ENCODE measurements at regions not wholly inside any gene's neighbourhood (a gene's known extent, or its start where the extent isn't known, plus 50 kb on each side); places are given as distances from the start of the nearest gene placed in this dataset.

DNA sequence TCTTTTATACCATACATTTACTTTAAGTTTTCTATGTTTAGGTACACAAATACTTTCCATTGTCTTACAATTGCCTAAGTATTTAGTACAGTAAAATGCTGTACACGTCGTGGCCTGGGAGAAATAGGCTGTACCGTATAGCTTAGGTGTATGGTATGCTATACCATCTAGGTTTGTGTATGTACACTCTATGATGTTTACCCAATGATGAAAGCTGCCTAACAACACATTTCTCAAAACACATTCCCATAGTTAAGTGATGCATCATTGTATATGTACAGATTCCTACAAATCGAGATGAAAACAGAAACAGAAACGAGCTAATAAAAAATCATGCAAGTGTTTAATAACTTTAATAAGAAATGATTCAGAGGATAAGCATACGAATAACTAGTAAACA lies 51.6 kb downstream of the SPANXA2 start:
- in situ Hi-C loops (cut with MboI; ENCODE audit: low sequenced_read_pairs): no loop called here
- Histone ChIP-seq H3K9me3 (no peaks in the 10 kb centered on the region), H3K36me3 (replicated peaks) (no peaks in the 10 kb centered on the region), H3K4me3 (no peak overlapping the region), H3K27me3 (ENCODE audit: low read depth) (no peaks in the 10 kb centered on the region), H3K4me1 (peaks cover 7% of the 10 kb centered on the region; the same call in 1 of the 2 replicates)
- DNase-seq (ENCODE audit: low spot score in 2 of 2): no peak

DNA sequence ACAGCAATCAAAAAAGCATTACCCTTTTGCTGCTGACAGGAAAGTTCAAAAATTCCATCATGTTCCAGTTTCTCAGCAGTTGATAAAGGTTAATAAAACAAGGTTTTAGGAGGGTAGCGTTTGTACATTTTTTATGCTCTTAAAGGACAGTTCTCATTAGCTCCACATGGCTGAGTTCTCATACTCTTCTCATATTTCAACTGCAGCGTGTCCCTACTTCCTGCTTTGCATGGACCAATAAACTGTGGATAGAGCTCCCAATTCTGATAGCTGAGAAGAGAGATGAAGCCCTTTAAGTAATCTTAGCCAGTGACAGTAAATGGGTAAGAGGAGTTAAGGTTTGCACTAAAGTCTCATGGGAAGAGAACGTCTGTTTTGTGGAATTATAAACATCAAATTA lies 53.5 kb downstream of the SPANXA2 start:
- H3K27me3 ChIP-seq (ENCODE audit: low read depth): no peaks in the 10 kb centered on the region
- H3K9me3 ChIP-seq: no peaks in the 10 kb centered on the region
- in situ Hi-C loops (cut with MboI; ENCODE audit: low sequenced_read_pairs): no loop called here
- DNase-seq (ENCODE audit: low spot score in 2 of 2): peak in 1 of 2 experiments; percentile 24
- H3K4me3 ChIP-seq: no peak overlapping the region
- peaks cover 7% of the 10 kb centered on the region; the same call in 1 of the 2 replicates for H3K4me1 ChIP-seq
- H3K36me3 ChIP-seq (replicated peaks): no peaks in the 10 kb centered on the region

Measured in HAP-1 (cell line).